Transverse colon (tissue), 4 donors: ENCODE measurements at regions not wholly inside any gene's neighbourhood (a gene's known extent, or its start where the extent isn't known, plus 50 kb on each side); places are given as distances from the start of the nearest gene placed in this dataset.

ENCODE experiments used
- EP300 ChIP-seq: sonication (generic); formaldehyde crosslinking; IDR thresholded peaks from one replicate; pipeline ENCODE4 v1.6.1; 2017; ENCODE audit warnings: antibody characterized with exemption, low read depth
- POLR2A ChIP-seq: fragments of 450-650 bp; IDR thresholded peaks from one replicate; pipeline ENCODE4 v1.6.1; 2016; ENCODE audit warnings: antibody characterized with exemption, mild to moderate bottlenecking, moderate library complexity
- POLR2AphosphoS5 ChIP-seq, 3 donors: sonication (generic); formaldehyde crosslinking; IDR thresholded peaks; one replicate each; pipeline ENCODE4 v1.6.1; 2016; ENCODE audit warnings: antibody characterized with exemption in 3 of 3
- TF ChIP-seq, protein P1 (sequence below), 5 experiments: fragments of 200-600 bp in 3 of 5; fragments of 450-650 bp in 2 of 5; sonication (generic) in 3 of 5; IDR thresholded peaks; 1 replicate in 2 of 5; 2 replicates in 3 of 5; pipeline ENCODE4 v1.5.1; 2016 to 2017; ENCODE audit warnings: antibody characterized with exemption in 5 of 5, inconsistent platforms in 3 of 5, mild to moderate bottlenecking in 2 of 5, moderate library complexity in 1 of 5

DNA sequence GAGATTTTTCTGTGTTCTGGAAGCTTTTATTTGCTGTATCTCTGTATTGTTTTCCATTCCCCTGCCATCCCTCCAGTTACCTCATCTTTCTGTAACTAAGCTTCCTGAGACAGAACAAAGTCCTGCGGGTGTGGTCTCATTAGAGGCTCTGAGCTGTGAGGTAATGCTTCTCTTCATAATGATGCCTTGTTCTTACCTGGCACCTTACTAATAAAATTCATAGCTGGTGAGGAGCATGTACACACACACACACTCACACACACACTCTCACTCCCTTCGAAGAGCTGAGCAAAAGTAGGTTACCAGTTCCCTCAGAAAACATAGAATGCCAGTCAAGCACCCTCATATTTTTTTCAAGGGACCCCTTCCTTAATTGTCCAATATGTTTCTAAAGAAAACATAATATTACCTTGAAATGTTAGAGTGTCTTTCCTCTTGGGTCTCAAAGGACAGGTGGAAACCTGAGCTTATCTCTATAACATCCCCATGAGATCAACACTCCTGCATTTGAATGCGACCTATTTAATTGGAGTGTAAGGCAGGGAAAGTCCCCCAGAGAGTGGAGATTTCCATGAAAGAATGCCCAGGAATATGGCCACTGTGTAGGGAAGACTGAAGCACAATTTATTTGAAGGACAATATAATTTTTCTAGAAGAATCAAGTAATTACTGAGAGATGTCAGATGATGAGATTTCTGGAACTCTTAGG is 161.6 kb upstream of the NCK2 start:
- TF ChIP-seq, protein P1, sequence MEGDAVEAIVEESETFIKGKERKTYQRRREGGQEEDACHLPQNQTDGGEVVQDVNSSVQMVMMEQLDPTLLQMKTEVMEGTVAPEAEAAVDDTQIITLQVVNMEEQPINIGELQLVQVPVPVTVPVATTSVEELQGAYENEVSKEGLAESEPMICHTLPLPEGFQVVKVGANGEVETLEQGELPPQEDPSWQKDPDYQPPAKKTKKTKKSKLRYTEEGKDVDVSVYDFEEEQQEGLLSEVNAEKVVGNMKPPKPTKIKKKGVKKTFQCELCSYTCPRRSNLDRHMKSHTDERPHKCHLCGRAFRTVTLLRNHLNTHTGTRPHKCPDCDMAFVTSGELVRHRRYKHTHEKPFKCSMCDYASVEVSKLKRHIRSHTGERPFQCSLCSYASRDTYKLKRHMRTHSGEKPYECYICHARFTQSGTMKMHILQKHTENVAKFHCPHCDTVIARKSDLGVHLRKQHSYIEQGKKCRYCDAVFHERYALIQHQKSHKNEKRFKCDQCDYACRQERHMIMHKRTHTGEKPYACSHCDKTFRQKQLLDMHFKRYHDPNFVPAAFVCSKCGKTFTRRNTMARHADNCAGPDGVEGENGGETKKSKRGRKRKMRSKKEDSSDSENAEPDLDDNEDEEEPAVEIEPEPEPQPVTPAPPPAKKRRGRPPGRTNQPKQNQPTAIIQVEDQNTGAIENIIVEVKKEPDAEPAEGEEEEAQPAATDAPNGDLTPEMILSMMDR (IDR thresholded peaks at IDR 0.05) = no peak
- no peak for TF ChIP-seq EP300
- TF ChIP-seq POLR2AphosphoS5 (IDR thresholded peaks at IDR 0.05) = peak in 2 of 3 donors; percentile 53 to 72
- TF ChIP-seq POLR2A = peak; percentile 50
